Endothelial cell of umbilical vein (primary cell): ENCODE measurements at regions not wholly inside any gene's neighbourhood (a gene's known extent, or its start where the extent isn't known, plus 50 kb on each side); places are given as distances from the start of the nearest gene placed in this dataset.

Source experiments
- BruUV-seq: library from RNA; stranded (reverse); fragments of 400-500 nt; replicated peaks from 2 replicates; lab custom pipeline; 2021; lab: Mats Ljungman, UMichigan
- CTCF ChIA-PET: fragments of 300-600, 350-600 bp; sonication (Branson Sonifier 250); formaldehyde crosslinking; loops from one replicate; lab custom pipeline; 2021; ENCODE audit warnings: antibody characterized with exemption, inconsistent platforms; lab: Charles Lee
- POLR2A ChIA-PET: fragments of 300-600, 350-600 bp; sonication (Branson Sonifier 250); formaldehyde crosslinking; loops from one replicate; lab custom pipeline; 2021; ENCODE audit warnings: antibody characterized with exemption, inconsistent platforms; lab: Charles Lee
- DNase-seq: peaks from one replicate; pipeline ENCODE4 v3.0.0-alpha.2; 2011; ENCODE audit warnings: low read depth, low spot score
- FAIRE-seq: peaks from 2 replicates; lab custom pipeline; 2011; peaks lifted over from hg19 to GRCh38; lab: Jason Lieb, UNC
- H2AFZ ChIP-seq: 2 replicates; pipeline ENCODE4 v1.6.0; 2012; ENCODE audit warnings: low read depth, low read length, control low read depth, inconsistent platforms
- H3K27ac ChIP-seq: 2 replicates; pipeline ENCODE4 v1.5.1; 2011; ENCODE audit warnings: low read depth, mild to moderate bottlenecking, control low read depth, low read length, moderate library complexity; ENCODE audit not compliant: insufficient read depth
- H3K27me3 ChIP-seq, 2 experiments: 2 replicates each; pipeline versions ENCODE4 v1.6.0 to v1.6.1; 2011; ENCODE audit warnings: low read length in 2 of 2, mixed read lengths in 1 of 2; ENCODE audit not compliant: control insufficient read depth in 2 of 2, insufficient read depth in 2 of 2
- H3K36me3 ChIP-seq, 2 experiments: 2 replicates in 1 of 2; 3 replicates in 1 of 2; pipeline ENCODE4 v1.5.1; 2011; ENCODE audit warnings: low read length in 2 of 2, mild to moderate bottlenecking in 1 of 2, moderate library complexity in 1 of 2; ENCODE audit not compliant: control insufficient read depth in 2 of 2, insufficient read depth in 2 of 2; ENCODE audit errors: extremely low read depth in 1 of 2
- H3K4me1 ChIP-seq: 3 replicates; pipeline ENCODE4 v1.5.1; 2011; ENCODE audit warnings: mild to moderate bottlenecking, low read length; ENCODE audit not compliant: control insufficient read depth, insufficient read depth; ENCODE audit errors: extremely low read depth
- H3K4me2 ChIP-seq: 2 replicates; pipeline ENCODE4 v1.6.1; 2011; ENCODE audit warnings: low read length, control low read depth, mixed read lengths; ENCODE audit not compliant: insufficient read depth
- H3K4me3 ChIP-seq, 3 experiments: fragments of 200-600 bp in 1 of 3; sonication (generic), shearing (Covaris generic) in 1 of 3; replicated peaks in 1 of 3; 2 replicates each; pipeline ENCODE4 v1.5.1; 2011 to 2016; ENCODE audit warnings: control low read depth in 3 of 3, low read length in 3 of 3, mild to moderate bottlenecking in 2 of 3, inconsistent platforms in 1 of 3, low read depth in 1 of 3, moderate library complexity in 1 of 3; ENCODE audit not compliant: insufficient read depth in 1 of 3
- H3K79me2 ChIP-seq: 2 replicates; pipeline ENCODE4 v1.6.0; 2012; ENCODE audit warnings: low read length, inconsistent platforms; ENCODE audit not compliant: control insufficient read depth, insufficient read depth
- H3K9ac ChIP-seq: replicated peaks from 2 replicates; pipeline ENCODE3; 2011; ENCODE audit warnings: low read length, control low read depth; ENCODE audit not compliant: insufficient read depth; ENCODE audit errors: extremely low read depth
- H3K9me1 ChIP-seq: replicated peaks from 3 replicates; pipeline ENCODE4 v1.6.0; 2011; ENCODE audit warnings: mild to moderate bottlenecking, low read length; ENCODE audit not compliant: control insufficient read depth, insufficient read depth; ENCODE audit errors: extremely low read depth
- H3K9me3 ChIP-seq: replicated peaks from 2 replicates; pipeline ENCODE4 v1.5.1; 2012; ENCODE audit warnings: low read length, inconsistent platforms; ENCODE audit not compliant: control insufficient read depth, insufficient read depth
- H4K20me1 ChIP-seq: replicated peaks from 2 replicates; pipeline ENCODE3; 2011; ENCODE audit warnings: mild to moderate bottlenecking, low read length; ENCODE audit not compliant: control insufficient read depth, insufficient read depth; ENCODE audit errors: extremely low read depth
- CTCF ChIP-seq, 2 donors: IDR thresholded peaks; 1 replicate in 1 of 2; 2 replicates in 1 of 2; pipeline ENCODE4 v1.5.1; 2011; ENCODE audit warnings: low read length in 2 of 2, mild to moderate bottlenecking in 2 of 2, moderate library complexity in 2 of 2, control low read depth in 1 of 2, inconsistent platforms in 1 of 2, low read depth in 1 of 2; ENCODE audit not compliant: insufficient read depth in 1 of 2; ENCODE audit errors: extremely low read depth in 1 of 2
- EZH2 ChIP-seq: IDR thresholded peaks from 2 replicates; pipeline ENCODE4 v1.6.1; 2012; ENCODE audit warnings: borderline replicate concordance, low read depth, mild to moderate bottlenecking, moderate library complexity, low read length, inconsistent platforms; ENCODE audit not compliant: severe bottlenecking
- FOS ChIP-seq: IDR thresholded peaks from 2 replicates; pipeline ENCODE4 v1.6.1; 2011; ENCODE audit warnings: mild to moderate bottlenecking, low read length, moderate library complexity, borderline replicate concordance; ENCODE audit not compliant: insufficient read depth
- GATA2 ChIP-seq: IDR thresholded peaks from 2 replicates; pipeline ENCODE4 v1.7.0; 2011; ENCODE audit warnings: low read depth, mild to moderate bottlenecking, moderate library complexity, mixed read lengths, low read length; ENCODE audit not compliant: insufficient read length, insufficient read depth
- JUN ChIP-seq: IDR thresholded peaks from 2 replicates; pipeline ENCODE4 v1.6.1; 2011; ENCODE audit warnings: borderline replicate concordance, low read depth; ENCODE audit not compliant: insufficient read length, insufficient read depth
- MAX ChIP-seq: IDR thresholded peaks from 2 replicates; pipeline ENCODE4 v1.6.1; 2011; ENCODE audit not compliant: insufficient read depth, insufficient read length
- MYC ChIP-seq: IDR thresholded peaks from one replicate; pipeline ENCODE4 v1.6.1; 2011; ENCODE audit warnings: mild to moderate bottlenecking, low read depth, low read length
- POLR2A ChIP-seq: IDR thresholded peaks from 2 replicates; pipeline ENCODE4 v1.6.1; 2012; ENCODE audit warnings: low read depth, mild to moderate bottlenecking, control low read depth, low read length
- POLR2AphosphoS5 ChIP-seq: IDR thresholded peaks from 2 replicates; pipeline ENCODE4 v1.6.1; 2012; ENCODE audit warnings: low read depth, mild to moderate bottlenecking, control low read depth, low read length, moderate library complexity; ENCODE audit not compliant: insufficient read depth
- dilution Hi-C: fragments of 300-500 bp; cut with MboI; formaldehyde crosslinking; loops from one replicate; pipeline ENCODE4 v1.15.0; 2019; ENCODE audit warnings: low sequenced_read_pairs; ENCODE audit not compliant: extremely low pct_ligation_motif_present
- intact Hi-C: fragments of 100-400 bp; cut with micrococcal nuclease; formaldehyde crosslinking; loops from one replicate; pipeline ENCODE4 v1.10.0; 2022

- Histone ChIP-seq H3K79me2 (no peaks in the 10 kb centered on the region), H2AFZ (no peak overlapping the region), H3K36me3 (no peaks in the 10 kb centered on the region), H3K27me3 (no peaks in the 10 kb centered on the region), H4K20me1 (no peaks in the 10 kb centered on the region), H3K9me3 (no peaks in the 10 kb centered on the region), H3K9ac (no peak overlapping the region), H3K4me2 (no peak overlapping the region), H3K4me3 (no peak overlapping the region), H3K9me1 (no peaks in the 10 kb centered on the region), H3K27ac (no peak overlapping the region), H3K4me1 (no peaks in the 10 kb centered on the region)
- ChIA-PET CTCF (no interaction called here), POLR2A (no interaction called here)
- TF ChIP-seq FOS (no peak), POLR2A (no peak), JUN (no peak), POLR2AphosphoS5 (no peak), CTCF (IDR thresholded peaks at IDR 0.05; ENCODE audit: extremely low read depth in 1 of 2, insufficient read depth in 1 of 2, low read depth in 1 of 2, low read length in 2 of 2) (no peak), MYC (no peak), MAX (no peak), EZH2 (no peak), GATA2 (no peak)
- FAIRE-seq = no peak
- dilution Hi-C loops = no loop called here
- intact Hi-C loops = no loop called here
- no TSS peak for BruUV-seq
- DNase-seq = no peak
These were observed 205.9 kb upstream of the SPAG17 start for GRCh38 chr1:118390955-118391354.
